NCI-H82 treated with DMSO at 0.1 percent for 48 hours (cell line): ENCODE measurements at regions not wholly inside any gene's neighbourhood (a gene's known extent, or its start where the extent isn't known, plus 50 kb on each side); places are given as distances from the start of the nearest gene placed in this dataset.
"Not testable (repeated sequence)": the region's sequence is repeated elsewhere in the genome, so short reads cannot be mapped to it uniquely, and the experiment has no call there.

Experiments used
- DNase-seq: peaks from one replicate; lab custom pipeline; 2025; ENCODE audit not compliant: unreplicated experiment; lab: John Stamatoyannopoulos, UW

GRCh38 chr4:180993244-180993836 is 1249.9 kb upstream of the TENM3 start:
- no peak for DNase-seq

GRCh38 chr4:180994722-180995121 is 1248.5 kb upstream of the TENM3 start:
- no peak for DNase-seq

- no peak for DNase-seq
Observed at GRCh38 chr4:180999217-180999616, 1244.0 kb upstream of the TENM3 start.

- DNase-seq: no peak
Observed at GRCh38 chr4:181004056-181004455, 1239.1 kb upstream of the TENM3 start.

GRCh38 chr4:181006499-181007260 is 1236.5 kb upstream of the TENM3 start:
- no peak for DNase-seq

GRCh38 chr4:181007751-181008150 is 1235.5 kb upstream of the TENM3 start:
- no peak for DNase-seq

- DNase-seq: no peak
Observed at GRCh38 chr4:181008164-181008563, 1235.0 kb upstream of the TENM3 start.

GRCh38 chr4:181013162-181013561 is 1230.0 kb upstream of the TENM3 start:
- DNase-seq: no peak

- no peak for DNase-seq
Observed at GRCh38 chr4:181017038-181017437, 1226.2 kb upstream of the TENM3 start.

- no peak for DNase-seq
Observed at GRCh38 chr4:181018472-181018871, 1224.7 kb upstream of the TENM3 start.

- DNase-seq: peak; percentile 61
Observed at GRCh38 chr4:181018913-181019312, 1224.3 kb upstream of the TENM3 start.

GRCh38 chr4:181020456-181020855 is 1222.7 kb upstream of the TENM3 start:
- no peak for DNase-seq

- no peak for DNase-seq
Observed at GRCh38 chr4:181021213-181021612, 1222.0 kb upstream of the TENM3 start.

GRCh38 chr4:181030135-181030921 is 1212.9 kb upstream of the TENM3 start:
- DNase-seq: not testable (repeated sequence)

GRCh38 chr4:181030961-181031360 is 1212.2 kb upstream of the TENM3 start:
- DNase-seq: no peak

- DNase-seq: no peak
Observed at GRCh38 chr4:181043486-181043885, 1199.7 kb upstream of the TENM3 start.

- DNase-seq: no peak
Observed at GRCh38 chr4:181046809-181047208, 1196.4 kb upstream of the TENM3 start.

GRCh38 chr4:181051931-181052330 is 1191.3 kb upstream of the TENM3 start:
- DNase-seq: no peak

- DNase-seq: no peak
Observed at GRCh38 chr4:181061787-181062186, 1181.4 kb upstream of the TENM3 start.

GRCh38 chr4:181063212-181063611 is 1180.0 kb upstream of the TENM3 start:
- no peak for DNase-seq

- DNase-seq: no peak
Observed at GRCh38 chr4:181077341-181077740, 1165.9 kb upstream of the TENM3 start.

GRCh38 chr4:181078196-181078595 is 1165.0 kb upstream of the TENM3 start:
- no peak for DNase-seq
